HG03520 (cell line): ENCODE measurements at regions not wholly inside any gene's neighbourhood (a gene's known extent, or its start where the extent isn't known, plus 50 kb on each side); places are given as distances from the start of the nearest gene placed in this dataset.

Experiments
- ATAC-seq: cut with Tn5 transposase; IDR thresholded peaks from one replicate; pipeline ENCODE4 v1.9.1; 2021; ENCODE audit warnings: mild to moderate bottlenecking, moderate library complexity; ENCODE audit not compliant: unreplicated experiment

DNA sequence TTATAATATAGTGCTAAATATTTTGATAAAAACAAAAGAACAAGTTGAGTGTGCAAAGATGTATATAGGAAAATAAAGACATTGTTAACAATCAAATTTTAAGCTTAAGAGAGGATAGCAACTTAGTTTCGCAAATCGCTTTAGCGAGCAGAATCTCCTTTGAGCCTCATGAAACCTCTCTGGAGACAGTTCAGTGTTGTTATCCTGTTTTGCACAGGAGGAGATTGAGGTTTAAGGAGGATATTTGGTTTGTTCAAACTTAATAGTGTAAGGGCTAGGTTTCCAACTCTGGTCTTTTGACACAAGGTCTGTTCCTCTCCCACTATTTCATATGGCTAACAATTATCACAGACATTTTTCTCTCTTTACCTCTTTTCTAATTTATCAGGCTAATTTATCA lies 1848.5 kb upstream of the TENM3 start:
- no peak for ATAC-seq

DNA sequence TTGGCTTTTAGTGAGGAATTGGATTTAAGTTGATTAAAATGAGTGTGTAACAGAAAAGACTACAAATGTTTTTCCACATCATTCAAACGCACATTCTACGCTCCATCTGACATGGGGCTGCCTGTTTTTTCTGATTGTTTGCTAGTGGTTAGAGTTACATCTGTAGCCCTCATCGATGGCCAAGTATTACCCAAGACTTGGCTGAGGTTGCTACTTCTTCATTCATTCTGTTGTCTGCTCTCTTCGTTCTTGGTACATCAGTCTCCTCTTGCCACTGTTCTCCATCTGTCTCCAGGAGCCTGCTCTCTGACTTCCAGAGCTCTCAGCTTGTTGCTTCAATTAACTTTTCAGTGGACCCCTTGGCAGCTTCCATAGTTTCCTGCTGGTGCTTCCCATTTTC lies 1844.6 kb upstream of the TENM3 start:
- no peak for ATAC-seq

DNA sequence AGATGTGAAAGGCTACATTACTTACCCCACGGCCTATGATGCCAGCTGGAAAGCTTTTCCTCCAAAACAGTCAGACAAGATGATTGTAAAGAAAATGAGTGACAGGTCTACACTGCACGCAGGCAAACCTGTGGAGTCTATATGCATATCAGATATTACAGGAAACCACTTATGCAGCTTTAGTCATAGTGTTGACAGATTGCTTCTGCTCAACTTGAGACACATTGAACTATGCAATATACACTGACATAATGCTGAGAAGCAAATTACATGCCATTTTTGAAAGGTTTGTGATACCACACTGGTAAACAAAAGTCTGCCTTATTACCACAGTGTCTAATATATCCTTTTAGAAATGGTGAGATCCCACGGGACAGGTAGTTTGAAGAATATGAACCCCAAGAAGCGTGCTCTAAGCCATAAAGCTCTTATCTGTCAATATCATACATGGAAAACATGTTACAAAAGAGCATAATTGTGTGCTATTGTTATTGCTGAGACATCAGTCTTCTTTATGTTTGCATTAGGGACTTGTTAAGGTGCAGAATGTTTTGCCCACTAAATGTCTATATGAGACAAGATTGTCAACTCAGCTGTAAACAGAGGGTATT lies 1835.8 kb upstream of the TENM3 start:
- no peak for ATAC-seq

DNA sequence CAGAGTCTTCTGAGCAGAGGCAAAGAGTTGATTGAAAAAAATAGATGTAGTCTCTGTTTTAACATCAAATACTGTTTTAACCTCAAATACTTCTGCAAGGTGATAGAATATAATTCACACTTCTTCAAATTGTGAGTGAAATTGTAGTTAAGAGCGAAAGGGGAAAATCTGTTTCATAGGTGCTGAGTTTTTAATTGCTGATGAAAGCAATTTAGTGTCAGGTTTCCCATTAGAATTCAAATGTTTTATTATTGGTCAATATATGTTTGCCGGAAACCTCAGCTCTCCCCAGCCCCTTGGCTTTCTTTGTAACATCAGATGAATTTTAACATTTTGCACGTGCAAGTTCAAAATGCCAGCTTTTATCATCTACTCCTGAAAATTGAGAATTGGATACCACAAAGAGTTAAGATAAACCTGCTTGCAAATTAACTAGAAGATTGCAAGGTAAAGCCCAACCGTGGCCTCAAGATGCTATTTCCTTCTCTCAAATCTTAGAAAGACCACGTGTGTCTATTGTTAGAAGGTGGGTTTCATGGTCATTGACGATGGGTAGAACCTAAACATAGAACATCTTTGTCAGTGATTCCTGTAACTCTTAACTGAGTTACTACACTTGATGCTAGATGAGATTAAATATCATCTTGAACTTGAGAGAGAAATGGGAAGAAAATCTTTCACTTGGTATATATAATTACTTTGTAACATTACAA lies 1824.2 kb upstream of the TENM3 start:
- no peak for ATAC-seq

DNA sequence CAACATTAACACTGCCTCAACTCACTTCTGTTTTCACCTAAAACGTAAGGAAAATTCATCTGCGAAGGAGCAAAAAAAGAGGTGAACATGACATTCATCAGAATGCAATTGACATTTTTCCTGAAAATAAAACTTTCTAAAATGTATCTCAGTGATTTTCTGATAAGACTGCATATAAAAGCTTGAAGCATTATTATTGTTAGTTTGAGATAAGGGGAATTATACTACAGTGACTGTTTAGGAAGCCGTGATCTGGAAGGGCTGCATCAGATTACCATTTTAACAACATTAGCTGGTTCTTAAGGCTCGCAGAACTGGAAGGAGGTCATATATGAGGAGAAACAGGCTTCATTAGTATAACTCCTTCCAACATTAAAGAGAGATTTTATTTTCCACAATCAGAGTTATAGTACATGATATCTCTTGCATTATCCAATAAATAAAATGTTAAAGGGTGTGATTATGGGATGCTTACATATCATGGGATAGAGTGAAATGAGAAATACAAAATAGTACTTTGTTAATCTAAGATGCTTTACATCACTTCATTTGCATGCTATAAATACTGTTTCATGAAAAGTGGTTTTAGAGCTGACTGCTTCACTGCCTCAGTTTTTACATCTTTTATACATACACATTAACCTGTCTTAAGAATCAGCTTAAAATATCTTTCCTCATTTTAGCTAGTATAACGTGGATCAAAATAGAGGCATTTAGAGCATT lies 1820.1 kb upstream of the TENM3 start:
- ATAC-seq = no peak

DNA sequence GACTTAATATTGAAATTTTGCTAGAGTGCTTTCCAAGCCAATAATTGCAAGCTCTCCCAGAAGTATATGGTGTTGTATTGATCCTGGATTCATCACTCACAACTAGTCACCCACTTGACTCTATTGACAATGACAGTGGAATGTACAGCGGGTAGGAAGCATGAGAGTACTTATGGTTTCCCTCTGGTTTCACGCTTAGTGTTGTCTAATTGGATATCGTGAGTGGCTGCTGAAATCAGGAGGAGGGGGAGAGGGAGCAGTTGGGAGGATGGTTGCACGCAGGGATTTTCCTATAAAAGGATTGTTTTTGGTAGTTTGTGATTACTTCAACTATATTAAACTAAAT lies 1819.5 kb upstream of the TENM3 start:
- no peak for ATAC-seq

DNA sequence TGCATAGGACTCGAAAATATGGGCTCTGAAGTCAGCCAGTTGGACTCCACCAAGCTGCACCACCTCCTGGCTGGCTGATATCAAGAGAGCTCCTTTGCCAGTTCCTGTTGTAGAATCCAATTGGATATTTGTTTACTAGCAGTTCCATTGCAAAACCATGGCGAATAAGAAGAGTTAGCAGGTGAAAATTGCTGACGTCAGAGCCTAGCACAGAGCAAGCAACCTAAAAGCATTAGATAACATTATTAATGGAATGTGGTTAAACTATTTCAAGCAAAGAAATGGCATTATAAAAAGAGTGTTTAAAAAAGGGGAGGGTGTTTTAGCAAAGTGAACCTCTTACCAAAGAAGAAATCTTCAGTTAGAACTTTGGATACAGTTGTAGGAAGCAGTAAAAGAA lies 1816.3 kb upstream of the TENM3 start:
- no peak for ATAC-seq

DNA sequence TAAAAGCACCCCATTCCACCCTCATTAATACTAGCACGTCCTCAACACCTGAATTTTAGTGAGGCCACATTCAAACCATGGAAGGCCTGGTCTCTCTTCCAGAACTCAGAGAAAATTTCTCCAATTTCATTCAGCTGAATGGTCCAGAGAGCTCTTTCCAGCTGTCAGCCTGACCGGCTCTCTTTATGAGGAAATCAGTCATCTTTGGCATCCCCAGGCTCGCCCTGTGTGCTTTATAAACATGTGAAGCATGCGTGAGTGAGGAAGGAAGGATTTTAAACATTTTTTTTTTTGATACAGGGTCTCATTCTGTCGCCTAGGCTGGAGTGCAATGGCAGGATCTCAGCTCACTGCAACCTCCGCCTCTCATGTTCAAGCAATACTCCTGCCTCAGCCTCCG lies 1812.9 kb upstream of the TENM3 start:
- no peak for ATAC-seq

DNA sequence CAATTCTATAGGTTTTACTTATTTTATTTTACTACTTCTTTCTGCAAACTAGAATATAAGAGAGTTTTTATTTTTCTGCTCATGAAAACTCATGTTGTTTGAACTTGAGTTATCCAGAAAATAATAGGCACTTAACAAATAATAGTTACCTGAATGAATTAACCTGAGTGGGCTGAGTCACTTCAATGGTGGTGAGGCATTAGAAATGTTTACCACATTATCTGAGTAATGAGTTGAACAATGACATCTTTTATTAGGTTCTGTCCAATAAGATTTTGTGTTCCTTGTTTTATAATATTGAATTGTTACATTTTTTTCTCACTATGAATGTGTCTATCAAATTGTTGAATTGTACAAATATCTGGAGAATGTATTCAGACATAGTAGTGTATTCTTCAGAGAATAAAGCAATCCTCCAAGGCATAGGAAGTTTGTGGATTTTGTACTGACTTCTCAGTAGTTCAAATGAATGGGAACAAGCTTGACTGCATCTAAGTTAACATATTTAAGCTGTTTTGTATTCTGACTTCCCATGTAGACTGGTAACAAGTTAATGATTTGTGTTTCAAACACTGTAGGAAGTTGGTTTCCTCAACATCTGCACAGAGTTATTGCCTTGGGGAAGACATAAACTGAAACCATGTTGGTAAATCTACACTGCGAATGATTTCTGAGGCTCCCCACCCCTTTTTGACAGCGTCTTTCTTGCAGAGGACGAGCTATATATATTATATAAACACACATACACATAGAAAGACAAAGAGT lies 1808.9 kb upstream of the TENM3 start:
- no peak for ATAC-seq

DNA sequence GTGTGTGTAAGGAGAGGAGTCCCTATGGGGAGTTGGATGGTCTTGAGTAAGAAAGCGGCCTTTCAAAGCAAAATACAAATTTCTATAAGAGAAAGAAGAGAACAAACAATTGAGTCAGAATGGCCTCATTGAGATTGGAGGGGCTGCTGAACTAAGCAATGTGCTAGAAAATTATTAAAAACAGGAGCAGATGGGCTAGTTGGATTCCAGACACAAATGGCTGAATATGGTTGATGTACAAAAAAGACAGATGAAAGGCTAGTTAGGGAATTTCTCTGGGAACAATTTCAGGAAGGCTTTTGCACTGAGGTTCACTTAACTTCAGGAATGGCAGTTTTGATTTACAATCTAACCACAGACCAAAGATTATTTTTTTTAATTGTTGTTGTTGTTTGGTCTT lies 1806.8 kb upstream of the TENM3 start:
- ATAC-seq = no peak

DNA sequence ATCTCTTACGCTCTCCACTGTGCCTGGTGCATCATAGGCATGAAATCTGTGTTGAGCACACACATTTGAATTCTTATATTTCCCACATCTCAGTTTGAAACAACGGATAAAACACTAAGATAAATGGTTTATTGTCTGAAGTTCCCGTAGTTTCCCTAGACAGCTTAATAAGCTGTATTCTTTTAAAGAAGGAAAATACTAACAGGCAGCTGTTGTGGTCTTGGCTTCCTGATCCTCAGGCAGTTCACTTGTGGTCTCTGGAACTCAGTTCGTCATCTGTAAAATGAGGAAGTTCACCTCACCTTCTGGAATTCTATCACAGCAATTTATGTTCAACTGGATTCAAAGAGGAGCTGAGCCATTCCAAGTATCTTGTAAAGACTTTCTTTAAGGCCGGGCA lies 1805.6 kb upstream of the TENM3 start:
- no peak for ATAC-seq

DNA sequence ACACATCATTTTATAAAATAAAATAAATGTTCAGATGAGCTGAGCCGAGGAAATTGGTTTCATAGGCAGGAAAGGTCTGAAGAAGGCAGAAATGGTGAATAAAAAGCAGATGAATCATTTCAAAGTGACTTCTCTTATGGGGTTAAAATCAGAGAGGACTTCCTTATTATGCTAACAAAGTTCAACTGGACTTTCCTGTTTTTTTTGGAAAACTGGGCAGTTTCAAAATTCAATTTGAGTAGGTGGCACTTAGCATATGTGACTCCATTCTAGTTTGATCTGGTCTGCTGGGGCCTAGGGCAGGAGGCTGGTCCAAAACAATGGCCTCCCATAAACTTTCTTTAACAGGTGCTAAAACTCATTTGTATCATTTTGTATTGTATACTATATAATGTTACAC lies 1794.9 kb upstream of the TENM3 start:
- ATAC-seq = no peak

DNA sequence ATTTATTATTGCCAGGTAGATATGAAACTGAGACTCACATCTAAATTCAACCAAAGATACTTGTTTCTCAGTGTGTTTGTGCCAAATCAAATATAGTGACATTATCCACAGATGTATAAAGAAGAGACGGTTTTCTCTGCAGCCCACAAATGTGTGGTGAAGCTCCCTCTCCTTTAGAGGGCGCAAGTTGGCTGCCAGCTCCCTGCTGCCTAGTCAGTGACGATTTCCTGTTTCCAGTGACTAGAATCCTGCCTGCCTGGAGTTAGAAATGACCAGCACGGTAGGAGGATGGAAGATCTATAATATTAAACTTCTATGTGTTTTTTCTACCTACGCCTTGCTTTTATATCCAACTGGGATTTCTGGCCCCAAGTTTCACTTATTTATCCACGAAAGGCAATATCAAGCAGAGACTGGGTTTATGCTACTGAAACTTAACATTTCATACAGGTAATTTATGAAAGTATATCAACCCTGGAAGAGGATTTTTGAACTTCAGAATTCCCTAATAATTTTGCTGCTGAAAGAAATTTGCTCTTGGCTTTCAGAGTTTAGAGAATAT lies 1793.7 kb upstream of the TENM3 start:
- no peak for ATAC-seq

DNA sequence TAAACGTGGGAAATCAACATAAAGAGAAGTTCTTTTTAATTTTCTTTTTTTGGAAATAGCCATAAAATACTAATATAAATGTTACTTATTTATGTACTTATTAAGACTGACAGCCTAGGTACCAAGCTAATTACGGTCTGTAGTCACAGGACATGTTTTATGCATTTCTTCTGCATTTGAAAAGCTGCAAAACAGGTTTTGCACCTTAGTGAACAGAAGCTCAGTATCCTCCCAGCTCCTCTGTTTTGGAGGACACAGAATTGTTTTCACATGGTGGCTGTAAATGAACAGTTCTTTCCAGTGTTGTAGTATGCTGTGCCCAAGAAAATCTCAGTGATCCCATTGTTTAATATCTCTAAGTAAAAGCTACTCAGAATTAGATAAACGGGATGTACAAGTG lies 1788.0 kb upstream of the TENM3 start:
- ATAC-seq = no peak

DNA sequence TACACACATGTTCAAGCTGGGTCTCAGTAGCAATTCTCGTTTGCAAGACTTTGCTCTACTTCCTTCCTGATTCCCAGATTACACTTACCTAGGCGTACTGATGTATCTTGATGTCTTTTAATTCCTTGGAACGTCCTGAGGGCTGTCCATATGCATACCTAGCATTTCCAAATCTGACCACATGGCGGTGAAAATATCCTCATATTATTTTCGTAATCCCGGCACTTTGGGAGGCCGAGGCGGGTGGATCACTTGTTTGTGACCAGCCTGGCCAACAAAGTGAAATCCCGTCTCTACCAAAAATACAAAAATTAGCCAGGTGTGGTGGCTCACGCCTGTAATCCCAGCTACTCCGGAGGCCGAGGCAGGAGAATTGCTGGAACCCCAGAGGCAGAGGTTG lies 1786.3 kb upstream of the TENM3 start:
- ATAC-seq = no peak

DNA sequence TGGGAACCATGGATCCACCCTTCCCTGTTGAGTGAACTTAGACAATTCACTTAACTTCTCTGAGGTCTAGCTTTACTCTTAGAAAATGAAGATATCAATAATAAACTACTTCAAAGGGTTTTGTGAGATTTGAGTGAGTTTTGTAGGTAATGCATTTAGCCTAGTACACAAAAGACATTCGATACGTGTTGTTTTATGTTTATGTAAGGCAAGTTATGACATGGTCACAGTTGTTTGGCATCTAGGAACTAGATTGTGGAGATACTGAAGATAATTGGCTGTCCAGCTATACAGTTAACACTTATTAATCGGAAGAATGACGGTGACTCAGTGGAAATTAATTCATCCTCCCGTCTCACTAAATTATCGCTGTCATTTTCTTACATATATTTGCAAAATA lies 1781.1 kb upstream of the TENM3 start:
- ATAC-seq = no peak

DNA sequence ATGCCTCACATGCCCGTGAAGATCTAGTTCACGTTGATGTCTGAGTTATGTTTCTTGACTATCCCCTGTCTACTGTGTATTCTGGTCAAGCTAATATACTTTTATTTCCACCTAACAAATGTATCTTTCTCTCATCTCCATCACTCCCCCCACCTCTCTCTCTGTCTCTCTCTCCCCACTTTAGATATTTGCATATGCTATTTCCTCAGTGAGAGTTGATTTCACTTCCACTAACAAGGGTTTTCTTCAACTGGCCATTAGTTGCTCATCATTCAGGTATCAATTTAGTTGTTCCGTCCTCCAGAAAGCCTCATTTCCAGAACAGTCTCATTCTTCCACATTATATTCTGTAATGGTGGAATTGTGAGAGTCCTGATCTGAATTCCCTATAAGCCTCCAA lies 1777.8 kb upstream of the TENM3 start:
- ATAC-seq = no peak

DNA sequence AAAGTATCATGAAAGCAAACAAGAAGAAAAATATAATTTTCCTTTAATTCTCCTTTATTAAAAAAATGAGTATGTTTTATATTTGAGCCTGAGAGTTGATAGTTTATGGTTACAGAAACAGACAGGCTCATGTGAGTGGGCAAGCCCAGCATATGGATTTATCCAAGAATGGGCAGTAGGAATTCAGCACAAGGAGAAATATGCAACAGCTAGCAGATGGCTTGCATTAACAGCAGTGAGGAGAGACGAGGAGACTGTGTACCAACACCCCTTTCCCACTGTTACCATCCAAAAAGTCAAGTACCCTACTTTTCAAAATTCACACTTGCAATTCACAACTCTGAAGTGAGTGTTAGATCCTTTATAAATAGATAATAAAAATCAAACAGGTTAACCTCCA lies 1760.2 kb upstream of the TENM3 start:
- no peak for ATAC-seq

DNA sequence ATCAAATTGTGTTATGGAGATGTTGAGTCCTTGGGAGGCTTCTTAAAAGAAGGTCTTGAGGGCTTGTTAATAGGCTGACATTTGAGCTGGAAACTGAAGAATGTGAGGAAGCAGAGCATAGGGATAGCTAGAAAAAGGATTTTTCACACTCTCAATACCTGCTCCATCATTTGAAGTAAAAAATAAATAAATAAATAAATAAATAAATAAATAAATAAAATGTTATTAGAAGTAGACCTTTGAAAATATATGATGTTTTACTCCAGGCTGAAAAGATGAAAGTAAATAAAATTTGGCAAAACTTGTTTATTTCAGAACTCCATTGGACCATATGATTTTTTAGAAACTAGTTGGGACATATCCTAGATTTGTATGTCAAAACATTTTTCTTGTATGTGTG lies 1757.8 kb upstream of the TENM3 start:
- ATAC-seq = no peak

DNA sequence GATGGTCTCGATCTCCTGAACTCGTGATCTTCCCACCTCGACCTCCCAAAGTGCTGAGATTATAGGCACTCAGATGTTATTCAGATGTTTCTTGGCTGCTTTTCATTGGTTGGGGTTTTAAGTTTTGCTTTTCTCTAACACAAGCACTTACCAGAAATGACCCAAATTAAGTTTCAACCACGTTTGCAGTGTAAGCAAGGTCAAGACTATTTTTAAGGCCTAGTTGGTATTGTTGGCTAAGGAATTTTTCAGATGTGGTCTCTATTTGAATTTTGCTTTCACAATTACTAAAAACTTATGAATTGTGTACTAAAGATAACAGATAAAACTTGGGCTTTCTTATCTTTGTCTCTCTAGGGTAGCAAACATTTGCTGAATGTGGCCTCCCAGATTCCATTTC lies 1756.9 kb upstream of the TENM3 start:
- no peak for ATAC-seq

DNA sequence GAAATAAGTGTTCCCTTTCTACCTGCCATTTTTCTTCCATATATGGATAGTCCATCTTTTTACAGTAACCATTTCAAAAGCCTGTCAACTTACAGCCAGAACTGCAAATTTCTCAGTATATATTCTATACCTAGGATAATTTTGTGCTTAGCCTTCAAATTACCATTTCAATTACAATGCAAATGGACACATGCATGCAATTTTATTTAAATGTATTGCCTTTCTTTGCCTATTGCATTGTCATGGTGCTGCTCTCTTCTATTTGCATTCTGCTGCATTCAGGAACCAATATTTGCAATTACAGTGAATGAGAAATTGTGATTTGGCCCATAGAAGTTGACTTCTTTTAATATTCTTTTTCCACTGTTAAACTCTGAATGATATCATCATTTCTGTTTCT lies 1753.4 kb upstream of the TENM3 start:
- no peak for ATAC-seq
